Kidney (tissue), 13 donors: ENCODE measurements at regions not wholly inside any gene's neighbourhood (a gene's known extent, or its start where the extent isn't known, plus 50 kb on each side); places are given as distances from the start of the nearest gene placed in this dataset.

Experiments
- DNase-seq, 5 donors: peaks; one replicate each; pipeline ENCODE4 v3.0.0-alpha.2; 2013 to 2020
- FAIRE-seq: peaks from 2 replicates; lab custom pipeline; 2012; peaks lifted over from hg19 to GRCh38; lab: Jason Lieb, UNC
- H3K27ac ChIP-seq, 2 donors: one replicate each; pipeline ENCODE4 v1.7.0; 2013; ENCODE audit warnings: low read depth in 2 of 2, low read length in 2 of 2, inconsistent platforms in 1 of 2
- H3K27me3 ChIP-seq: one replicate; pipeline ENCODE4 v1.7.1; 2013; ENCODE audit warnings: low read length, inconsistent platforms; ENCODE audit not compliant: control insufficient read depth, insufficient read depth
- H3K36me3 ChIP-seq, 3 donors: one replicate each; pipeline versions ENCODE4 v1.7.0 to v1.7.1; 2013; ENCODE audit warnings: low read length in 3 of 3, control low read depth in 1 of 3, inconsistent platforms in 1 of 3; ENCODE audit not compliant: insufficient read depth in 3 of 3, control insufficient read depth in 2 of 3
- H3K4me1 ChIP-seq, 3 donors: one replicate each; pipeline versions ENCODE4 v1.7.0 to v1.7.1; 2013; ENCODE audit warnings: low read length in 3 of 3, inconsistent platforms in 1 of 3, low read depth in 1 of 3; ENCODE audit not compliant: control insufficient read depth in 2 of 3, insufficient read depth in 2 of 3
- H3K4me3 ChIP-seq, 3 donors: one replicate each; pipeline versions ENCODE4 v1.7.0 to v1.8.1; 2013; ENCODE audit warnings: low read length in 3 of 3, control low read depth in 1 of 3, inconsistent platforms in 1 of 3
- H3K9ac ChIP-seq, 3 donors: one replicate each; pipeline versions ENCODE4 v1.7.0 to v1.7.1; 2013; ENCODE audit warnings: low read length in 3 of 3, control low read depth in 1 of 3, inconsistent platforms in 1 of 3
- H3K9me3 ChIP-seq, 3 donors: one replicate each; pipeline versions ENCODE4 v1.7.0 to v1.7.1; 2013; ENCODE audit warnings: low read length in 3 of 3, control low read depth in 1 of 3, inconsistent platforms in 1 of 3; ENCODE audit not compliant: control insufficient read depth in 2 of 3, insufficient read depth in 1 of 3
- CTCF ChIP-seq: IDR thresholded peaks from 3 replicates; pipeline ENCODE4 v1.5.1; 2012; ENCODE audit warnings: mild to moderate bottlenecking, moderate library complexity, borderline replicate concordance; ENCODE audit not compliant: insufficient read depth; ENCODE audit errors: extremely low read depth
- intact Hi-C: fragments of 100-400 bp; cut with DNase I; formaldehyde crosslinking; loops from one replicate; pipeline ENCODE4 v1.11.1; 2022
- donor health status: control.
- donor health status: control.
- donor health status: control.
- donor health status: control.
- donor health status: control.
- donor health status: DM: yes; HTN: yes; CAD: no.
- donor health status: Normal renal cell carcinoma (clear cell type).

DNA sequence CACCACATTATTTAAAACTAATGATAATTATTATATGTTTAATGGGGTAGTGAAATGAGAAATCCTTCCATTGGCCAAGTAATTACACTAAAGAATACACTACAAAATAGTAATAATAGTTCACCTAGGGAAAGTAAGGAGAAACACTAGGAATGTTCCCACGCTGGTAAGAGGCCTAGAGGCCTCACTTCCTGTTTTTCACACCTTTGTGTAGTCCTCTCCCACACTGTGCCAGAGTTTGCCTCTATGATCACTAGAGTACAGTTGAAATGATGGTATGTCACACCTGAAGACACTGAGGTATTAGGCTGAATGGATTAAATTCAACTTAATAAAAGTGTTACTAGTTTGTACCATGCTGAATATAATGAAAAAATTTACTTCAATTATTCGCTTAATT, 1348.0 kb upstream of the ATXN8OS start:
- no peaks in the 10 kb centered on the region for H3K4me1 ChIP-seq
- DNase-seq (no peak), FAIRE-seq (no peak)
- no peaks in the 10 kb centered on the region for H3K36me3 ChIP-seq
- no peak overlapping the region for H3K4me3 ChIP-seq
- no peak overlapping the region for H3K9ac ChIP-seq
- no peaks in the 10 kb centered on the region for H3K9me3 ChIP-seq
- intact Hi-C loops, result no loop called here
- no peak for TF ChIP-seq CTCF
- no peaks in the 10 kb centered on the region for H3K27me3 ChIP-seq
- H3K27ac ChIP-seq, result no peak overlapping the region

- no peaks in the 10 kb centered on the region for H3K4me1 ChIP-seq
- intact Hi-C loops, result no loop called here
- no peak for FAIRE-seq
These were observed 1357.8 kb upstream of the ATXN8OS start for GRCh38 chr13:68749796-68750195.

GRCh38 chr13:68748038-68748437, 1359.6 kb upstream of the ATXN8OS start:
- intact Hi-C loops, result no loop called here
- no peaks in the 10 kb centered on the region for H3K9me3 ChIP-seq

More at GRCh38 chr13:68749796-68750195, 1357.8 kb upstream of the ATXN8OS start:
- Histone ChIP-seq H3K9ac (no peak overlapping the region), H3K27ac (no peak overlapping the region), H3K4me3 (no peak overlapping the region), H3K9me3 (no peaks in the 10 kb centered on the region), H3K36me3 (no peaks in the 10 kb centered on the region), H3K27me3 (no peaks in the 10 kb centered on the region)
- no peak for DNase-seq
- TF ChIP-seq CTCF, result no peak

More at GRCh38 chr13:68748038-68748437, 1359.6 kb upstream of the ATXN8OS start:
- Histone ChIP-seq H3K27me3 (no peaks in the 10 kb centered on the region), H3K4me1 (no peaks in the 10 kb centered on the region), H3K36me3 (no peaks in the 10 kb centered on the region), H3K4me3 (no peak overlapping the region), H3K27ac (no peak overlapping the region), H3K9ac (no peak overlapping the region)
- DNase-seq (no peak), FAIRE-seq (no peak)
- no peak for TF ChIP-seq CTCF
